ENCODE measurements at regions not wholly inside any gene's neighbourhood (a gene's known extent, or its start where the extent isn't known, plus 50 kb on each side); places are given as distances from the start of the nearest gene placed in this dataset.

DNA sequence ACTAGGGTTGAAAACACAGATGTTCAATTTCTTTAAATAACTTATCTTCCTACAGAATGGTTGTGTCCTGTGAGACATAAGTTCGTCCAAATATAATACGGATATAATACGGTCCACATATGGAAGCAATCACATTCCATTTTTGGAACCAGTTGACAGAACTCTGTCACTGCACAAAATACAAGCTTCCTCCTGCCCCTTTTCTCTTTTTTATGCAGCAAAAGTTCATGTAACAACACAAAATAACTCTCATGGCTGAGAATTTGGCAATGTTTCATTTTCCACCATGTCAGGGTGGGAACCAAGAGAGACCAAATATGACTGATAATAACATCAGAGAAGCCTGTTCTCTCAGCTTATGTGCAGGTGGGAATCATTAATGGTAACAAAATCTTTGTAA is 158.1 kb upstream of the ZNF385D start:
- H3K4me3 Mint-ChIP-seq, result no peak overlapping the region
- H3K79me2 ChIP-seq (ENCODE audit: insufficient read depth, low read length), result no peaks in the 10 kb centered on the region

More for the DNA sequence above, 158.1 kb upstream of the ZNF385D start:
- H3K4me2 ChIP-seq (ENCODE audit: insufficient read depth, insufficient read length, low read length), result no peak overlapping the region
- H4K91ac ChIP-seq (ENCODE audit: insufficient read length, low read depth, low read length), result no peak overlapping the region
- H2BK12ac ChIP-seq (ENCODE audit: insufficient read length, low read depth, low read length), result no peak overlapping the region
- H2AFZ ChIP-seq (ENCODE audit: low read length), result no peak overlapping the region
- no peaks in the 10 kb centered on the region for H3K4me1 ChIP-seq (ENCODE audit: insufficient read depth, low read length)
- no peaks in the 10 kb centered on the region for H3K79me1 ChIP-seq (ENCODE audit: insufficient read depth, low read depth, low read length, poor library complexity, severe bottlenecking)
- H3K4ac ChIP-seq (ENCODE audit: low read depth, low read length), result no peak overlapping the region
- no peak for DNase-seq
- no peaks in the 10 kb centered on the region for H3K9me3 ChIP-seq (ENCODE audit: control insufficient read depth, low read depth, low read length)
- H3K23ac ChIP-seq (ENCODE audit: insufficient read length, low read depth, low read length), result no peak overlapping the region
- H4K20me1 ChIP-seq (ENCODE audit: control insufficient read depth, insufficient read depth, insufficient read length), result no peaks in the 10 kb centered on the region
- no peak overlapping the region for H4K8ac ChIP-seq (replicated peaks; ENCODE audit: insufficient read length, low read depth, low read length)
- H2BK15ac ChIP-seq (ENCODE audit: low read depth, low read length), result no peak overlapping the region
- H3K27ac ChIP-seq (ENCODE audit: insufficient read length, low read depth, low read length), result no peak overlapping the region
- H3T11ph ChIP-seq (ENCODE audit: low read length), result no peak overlapping the region
- H3K9ac ChIP-seq (ENCODE audit: extremely low read depth, insufficient read length, low read length), result no peak overlapping the region
- Mint-ChIP-seq H3K9me3 (no peaks in the 10 kb centered on the region), H3K27me3 (ENCODE audit: low read depth) (no peaks in the 10 kb centered on the region), H3K36me3 (ENCODE audit: insufficient read depth in 1 of 3, low read depth in 3 of 3) (no peaks in the 10 kb centered on the region), H3K4me1 (no peaks in the 10 kb centered on the region), H3K27ac (no peak overlapping the region)
- H3K18ac ChIP-seq (ENCODE audit: insufficient read length, low read depth, low read length), result no peak overlapping the region
- TF ChIP-seq, protein P1, sequence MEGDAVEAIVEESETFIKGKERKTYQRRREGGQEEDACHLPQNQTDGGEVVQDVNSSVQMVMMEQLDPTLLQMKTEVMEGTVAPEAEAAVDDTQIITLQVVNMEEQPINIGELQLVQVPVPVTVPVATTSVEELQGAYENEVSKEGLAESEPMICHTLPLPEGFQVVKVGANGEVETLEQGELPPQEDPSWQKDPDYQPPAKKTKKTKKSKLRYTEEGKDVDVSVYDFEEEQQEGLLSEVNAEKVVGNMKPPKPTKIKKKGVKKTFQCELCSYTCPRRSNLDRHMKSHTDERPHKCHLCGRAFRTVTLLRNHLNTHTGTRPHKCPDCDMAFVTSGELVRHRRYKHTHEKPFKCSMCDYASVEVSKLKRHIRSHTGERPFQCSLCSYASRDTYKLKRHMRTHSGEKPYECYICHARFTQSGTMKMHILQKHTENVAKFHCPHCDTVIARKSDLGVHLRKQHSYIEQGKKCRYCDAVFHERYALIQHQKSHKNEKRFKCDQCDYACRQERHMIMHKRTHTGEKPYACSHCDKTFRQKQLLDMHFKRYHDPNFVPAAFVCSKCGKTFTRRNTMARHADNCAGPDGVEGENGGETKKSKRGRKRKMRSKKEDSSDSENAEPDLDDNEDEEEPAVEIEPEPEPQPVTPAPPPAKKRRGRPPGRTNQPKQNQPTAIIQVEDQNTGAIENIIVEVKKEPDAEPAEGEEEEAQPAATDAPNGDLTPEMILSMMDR (conservative IDR thresholded peaks at IDR 0.05), result no peak
- no peak overlapping the region for H3K14ac ChIP-seq (ENCODE audit: insufficient read depth, low read length)
- H2BK120ac ChIP-seq (ENCODE audit: low read depth, low read length, poor library complexity, severe bottlenecking), result no peak overlapping the region
- no peak overlapping the region for H2AK5ac ChIP-seq (ENCODE audit: insufficient read length, low read length)
- no peak overlapping the region for H4K5ac ChIP-seq (ENCODE audit: insufficient read length, low read depth, low read length)
- no peaks in the 10 kb centered on the region for H3K27me3 ChIP-seq (ENCODE audit: insufficient read depth, low read length)
- no peak overlapping the region for H3K56ac ChIP-seq (ENCODE audit: insufficient read length, low read depth, low read length)
- H2BK20ac ChIP-seq (ENCODE audit: low read depth, low read length, poor library complexity, severe bottlenecking), result no peak overlapping the region
- no CpG with 5 or more reads among the region's 3 CpGs for whole genome bisulfite sequencing (ENCODE audit: extremely low coverage, insufficient read length, low lambda C conversion rate)
- H2BK5ac ChIP-seq (ENCODE audit: insufficient read length, low read length), result no peak overlapping the region
- H3K23me2 ChIP-seq (ENCODE audit: insufficient read length, low read depth, low read length, poor library complexity, severe bottlenecking), result no peaks in the 10 kb centered on the region
